ENCODE measurements at regions not wholly inside any gene's neighbourhood (a gene's known extent, or its start where the extent isn't known, plus 50 kb on each side); places are given as distances from the start of the nearest gene placed in this dataset.

- TF ChIP-seq POLR2A (IDR thresholded peaks at IDR 0.05; ENCODE audit: low read length) (no peak), GATA1 (IDR thresholded peaks at IDR 0.05; ENCODE audit: low read depth, low read length) (no peak)
Measured at GRCh38 chr4:147174591-147174990, 228.9 kb upstream of the TTC29 start.

Data from erythroblast (primary cell).